ENCODE measurements at regions not wholly inside any gene's neighbourhood (a gene's known extent, or its start where the extent isn't known, plus 50 kb on each side); places are given as distances from the start of the nearest gene placed in this dataset.

DNA sequence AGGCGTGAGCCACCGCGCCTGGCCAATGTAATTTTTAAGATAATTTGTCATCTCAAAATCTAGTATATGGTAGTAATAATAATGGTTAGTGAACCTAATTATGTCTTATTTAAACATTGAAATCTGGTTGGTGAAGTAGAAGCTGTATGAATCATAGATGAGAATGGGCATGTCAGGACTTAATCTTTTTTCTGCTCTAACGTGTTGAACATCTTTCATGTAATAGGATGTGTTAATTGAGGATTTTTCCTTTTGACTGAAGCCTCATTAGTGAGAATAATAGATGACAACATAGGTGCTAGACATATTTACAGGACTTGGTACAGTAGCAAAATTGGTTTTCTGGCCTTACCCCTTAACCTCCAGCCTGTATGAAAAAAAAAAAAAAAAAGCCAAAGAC, 835.6 kb downstream of the IGSF11 start:
- TF ChIP-seq CTCF (IDR thresholded peaks at IDR 0.05; ENCODE audit: insufficient read depth, missing control alignments) = no peak
- FAIRE-seq (no peak), DNase-seq (ENCODE audit: insufficient read length, low spot score) (no peak)

DNA sequence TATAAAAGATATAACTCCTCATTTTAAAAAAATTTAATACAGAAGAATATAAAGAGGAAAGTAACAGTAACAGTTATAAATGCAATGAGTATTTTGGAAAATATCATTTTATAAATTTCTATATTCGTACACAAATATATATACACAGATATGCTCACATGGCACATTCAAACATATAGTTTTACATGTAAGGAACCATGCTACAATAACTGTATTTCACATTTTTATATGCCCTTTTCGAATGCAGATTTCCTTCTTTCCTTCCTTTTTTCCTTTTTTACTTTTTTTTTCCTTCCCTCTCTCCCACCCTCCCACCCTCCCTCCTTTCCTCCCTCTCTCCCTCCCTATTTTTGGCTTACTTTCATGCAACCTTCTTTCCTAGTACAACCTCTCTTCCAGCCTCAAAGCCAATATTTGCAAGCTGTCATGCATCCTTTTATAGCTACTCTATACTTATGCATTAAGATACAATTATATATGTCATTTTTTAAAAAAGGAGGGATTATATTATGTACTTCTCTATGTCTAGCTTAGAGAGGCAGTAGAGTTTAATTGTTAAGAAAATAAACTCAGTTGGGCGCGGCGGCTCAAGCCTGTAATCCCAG, 830.5 kb downstream of the IGSF11 start:
- FAIRE-seq = no peak

GRCh38 chr3:118207271-118207670, 827.4 kb downstream of the IGSF11 start:
- no peak for DNase-seq (ENCODE audit: insufficient read length, low spot score)
- FAIRE-seq = no peak
- no peak for TF ChIP-seq CTCF (IDR thresholded peaks at IDR 0.05; ENCODE audit: insufficient read depth, missing control alignments)

More for the DNA sequence above, 830.5 kb downstream of the IGSF11 start:
- no peak for TF ChIP-seq CTCF (IDR thresholded peaks at IDR 0.05; ENCODE audit: insufficient read depth, missing control alignments)
- DNase-seq (ENCODE audit: insufficient read length, low spot score) = no peak

DNA sequence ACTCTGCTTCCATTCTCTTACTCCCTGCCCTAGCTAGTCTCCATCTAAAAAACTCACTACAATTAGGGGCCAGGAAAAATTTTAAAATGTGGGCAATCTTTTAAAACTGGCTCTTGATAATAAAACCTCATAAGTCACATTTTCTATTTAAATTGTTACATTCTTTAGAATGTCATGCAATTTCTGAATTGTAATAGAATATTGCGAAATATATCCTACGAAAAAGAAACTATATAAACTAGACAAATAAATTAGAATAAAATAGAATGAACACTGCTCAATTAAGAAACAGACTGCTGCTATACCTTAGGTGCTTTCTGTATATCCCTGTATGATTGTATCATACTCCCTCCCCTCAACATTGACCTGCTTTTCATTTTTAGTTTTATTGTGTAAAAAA, 826.0 kb downstream of the IGSF11 start:
- no peak for FAIRE-seq
- no peak for TF ChIP-seq CTCF (IDR thresholded peaks at IDR 0.05; ENCODE audit: insufficient read depth, missing control alignments)
- DNase-seq (ENCODE audit: insufficient read length, low spot score) = no peak

- TF ChIP-seq CTCF (IDR thresholded peaks at IDR 0.05; ENCODE audit: insufficient read depth, missing control alignments) = no peak
- DNase-seq (ENCODE audit: insufficient read length, low spot score) (no peak), FAIRE-seq (no peak)
These were observed 820.8 kb downstream of the IGSF11 start for GRCh38 chr3:118213892-118214291.

GRCh38 chr3:118226206-118226605, 808.4 kb downstream of the IGSF11 start:
- no peak for FAIRE-seq
- TF ChIP-seq CTCF (IDR thresholded peaks at IDR 0.05; ENCODE audit: insufficient read depth, missing control alignments) = no peak
- DNase-seq (ENCODE audit: insufficient read length, low spot score) = no peak

- TF ChIP-seq CTCF (IDR thresholded peaks at IDR 0.05; ENCODE audit: insufficient read depth, missing control alignments) = no peak
- DNase-seq (ENCODE audit: insufficient read length, low spot score) (no peak), FAIRE-seq (no peak)
These were observed 807.5 kb downstream of the IGSF11 start for GRCh38 chr3:118227191-118227590.
